ENCODE measurements at regions not wholly inside any gene's neighbourhood (a gene's known extent, or its start where the extent isn't known, plus 50 kb on each side); places are given as distances from the start of the nearest gene placed in this dataset.

DNA sequence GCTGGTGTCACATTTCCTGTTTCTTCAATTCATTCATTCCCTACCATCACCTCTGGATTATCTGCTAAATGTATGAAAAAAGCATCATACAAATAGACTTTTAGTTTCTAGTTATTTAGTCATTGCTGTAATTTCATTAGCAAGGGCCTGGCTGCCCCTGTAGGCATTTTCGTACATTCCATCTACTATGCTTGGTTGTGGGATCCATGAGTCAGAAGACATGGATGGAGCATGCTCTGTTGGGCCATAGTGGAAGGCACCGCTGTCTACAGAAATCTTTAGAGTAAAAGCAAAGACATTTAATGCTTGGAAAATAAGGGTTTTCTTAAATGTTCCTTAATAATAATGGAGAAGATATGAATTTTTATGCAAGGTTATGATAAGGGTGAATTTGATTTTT is 324.8 kb upstream of the MEIS1 start:
- TF ChIP-seq CTCF (IDR thresholded peaks at IDR 0.05; ENCODE audit: insufficient read depth, low read length, poor library complexity, severe bottlenecking) (no peak), EZH2phosphoT487 (conservative IDR thresholded peaks at IDR 0.05; ENCODE audit: low read length) (no peak)
